GM19438 (cell line): ENCODE measurements at regions not wholly inside any gene's neighbourhood (a gene's known extent, or its start where the extent isn't known, plus 50 kb on each side); places are given as distances from the start of the nearest gene placed in this dataset.
"Not testable (repeated sequence)": the region's sequence is repeated elsewhere in the genome, so short reads cannot be mapped to it uniquely, and the experiment has no call there.

Source experiments
- ATAC-seq: cut with Tn5 transposase; IDR thresholded peaks from one replicate; pipeline ENCODE4 v1.9.1; 2021; ENCODE audit warnings: low read depth; ENCODE audit not compliant: unreplicated experiment

- not testable (repeated sequence) for ATAC-seq
Measured at GRCh38 chr3:107909583-107909982, 181.2 kb downstream of the CD47 start.

DNA sequence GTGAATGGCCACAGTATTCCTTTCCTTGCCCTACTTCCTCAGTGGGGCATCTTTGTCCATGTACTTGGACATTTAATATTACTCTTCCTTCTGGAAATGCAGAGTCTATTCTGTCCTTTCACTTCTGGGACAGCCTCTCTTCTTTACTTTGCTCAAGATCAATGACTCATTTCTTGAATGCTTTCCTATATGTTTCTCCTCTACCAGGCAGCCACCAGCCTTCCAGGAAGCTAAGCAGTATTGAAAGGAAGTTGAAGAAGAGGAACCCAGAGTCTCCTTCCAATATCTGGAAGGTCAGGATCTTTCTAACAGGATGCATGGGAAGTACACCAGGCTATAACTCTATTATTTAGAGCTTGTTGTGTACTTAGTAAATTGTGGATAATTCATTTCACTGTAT lies 182.8 kb downstream of the CD47 start:
- ATAC-seq, result no peak

DNA sequence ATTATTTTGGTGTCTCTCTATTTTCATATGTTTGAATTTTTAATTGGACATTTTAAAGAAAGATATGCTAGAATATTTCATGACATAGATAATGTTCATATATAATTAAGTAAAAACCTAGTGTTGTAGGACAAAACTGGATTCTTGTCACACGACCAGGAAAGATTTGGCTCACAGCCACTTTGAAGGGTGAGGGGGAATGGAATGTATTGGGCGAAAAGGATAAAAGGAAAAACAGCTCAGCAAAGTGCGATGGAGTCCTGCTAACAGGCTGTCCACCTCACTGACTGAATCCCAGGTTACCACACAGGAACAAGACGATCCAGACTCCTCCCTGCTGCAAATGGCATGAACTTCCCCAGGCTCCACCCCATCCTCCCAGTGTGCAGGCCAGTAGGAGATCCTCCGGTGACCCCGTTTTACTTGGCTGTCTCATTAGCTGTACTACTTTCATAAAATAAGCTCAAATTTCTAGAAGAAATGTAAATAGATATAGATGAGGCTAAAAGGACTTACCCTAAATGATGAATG lies 186.2 kb downstream of the CD47 start:
- no peak for ATAC-seq

DNA sequence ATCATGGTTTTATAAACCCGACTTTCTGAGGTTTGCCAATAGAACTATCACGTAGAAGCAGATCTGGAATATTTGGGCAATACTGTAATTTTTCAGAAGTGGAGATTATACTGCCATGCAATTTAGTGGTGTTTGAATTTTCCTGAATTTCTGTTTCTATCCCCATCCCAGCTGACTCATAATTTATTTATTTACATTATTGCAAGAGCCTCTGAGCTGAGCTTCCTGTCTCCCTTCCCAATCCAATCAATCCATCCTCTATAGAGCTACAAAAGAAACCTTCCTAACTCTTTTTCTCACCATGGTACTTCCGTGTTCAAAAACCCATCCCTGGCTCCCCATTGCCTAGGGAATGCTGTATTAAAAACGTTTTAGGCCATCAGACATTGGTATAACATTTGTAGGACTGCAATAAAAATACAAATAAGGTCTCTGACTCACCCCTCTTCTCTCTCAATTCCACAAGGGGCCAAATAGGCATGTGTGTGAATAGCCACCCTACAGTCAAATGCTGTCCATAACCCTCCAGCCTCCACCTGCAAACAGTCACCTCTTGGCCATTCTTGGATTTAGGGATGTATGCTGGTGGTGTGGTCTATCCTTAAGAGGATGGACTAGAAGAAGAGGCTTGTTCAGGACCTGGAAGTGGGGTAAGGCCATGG lies 190.7 kb downstream of the CD47 start:
- ATAC-seq, result no peak

DNA sequence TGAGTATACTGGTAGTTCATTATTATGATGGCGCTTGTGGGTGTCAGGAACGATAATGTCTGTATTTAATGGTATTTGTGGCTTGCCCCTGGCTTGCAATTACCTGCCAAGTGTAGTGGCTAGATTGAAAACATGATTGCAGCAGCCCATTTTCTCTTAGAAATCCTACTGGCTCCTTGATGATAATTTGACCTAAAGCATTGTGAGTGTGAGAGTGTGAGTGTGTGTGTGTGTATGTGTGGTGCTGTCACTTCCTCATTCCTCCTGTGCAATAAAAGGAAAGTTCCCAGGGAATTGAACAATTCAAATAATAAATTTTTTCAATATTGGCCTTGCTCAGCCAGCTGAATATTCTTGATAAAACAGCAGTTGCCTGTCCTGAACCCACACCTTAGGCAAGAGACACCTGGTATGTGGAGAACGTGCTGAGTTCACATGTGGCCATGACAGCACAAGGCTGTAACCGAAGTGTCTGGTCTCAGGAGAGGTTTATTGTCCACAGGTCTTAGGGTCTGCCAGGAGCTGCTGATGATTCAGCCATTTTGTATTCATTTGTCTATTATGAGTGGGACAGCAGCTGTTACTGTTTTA lies 193.3 kb downstream of the CD47 start:
- ATAC-seq, result no peak

DNA sequence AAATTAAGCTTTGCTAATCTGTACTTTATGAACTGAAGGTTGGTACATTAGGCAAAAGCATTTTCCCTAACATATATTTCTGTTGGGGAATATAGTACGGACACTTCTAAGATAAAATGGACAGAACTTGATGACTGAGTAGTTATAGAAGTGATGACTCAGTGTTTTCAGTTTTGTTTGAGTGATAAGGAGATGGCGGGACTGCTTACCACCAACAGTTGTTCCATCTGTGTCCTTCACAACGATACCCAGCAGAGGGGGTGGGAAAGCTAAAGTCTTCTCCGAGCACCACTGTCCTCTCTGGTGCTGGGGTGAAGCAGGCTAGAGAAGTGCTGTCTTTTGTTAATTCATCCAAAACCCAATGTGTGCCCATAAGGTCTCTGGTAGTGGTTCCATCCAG lies 195.8 kb downstream of the CD47 start:
- ATAC-seq, result no peak

- no peak for ATAC-seq
Measured at GRCh38 chr3:107892955-107893624, 197.7 kb downstream of the CD47 start.

- no peak for ATAC-seq
Measured at GRCh38 chr3:107884719-107885460, 205.9 kb downstream of the CD47 start.

- ATAC-seq, result no peak
Measured at GRCh38 chr3:107884028-107884427, 206.8 kb downstream of the CD47 start.

DNA sequence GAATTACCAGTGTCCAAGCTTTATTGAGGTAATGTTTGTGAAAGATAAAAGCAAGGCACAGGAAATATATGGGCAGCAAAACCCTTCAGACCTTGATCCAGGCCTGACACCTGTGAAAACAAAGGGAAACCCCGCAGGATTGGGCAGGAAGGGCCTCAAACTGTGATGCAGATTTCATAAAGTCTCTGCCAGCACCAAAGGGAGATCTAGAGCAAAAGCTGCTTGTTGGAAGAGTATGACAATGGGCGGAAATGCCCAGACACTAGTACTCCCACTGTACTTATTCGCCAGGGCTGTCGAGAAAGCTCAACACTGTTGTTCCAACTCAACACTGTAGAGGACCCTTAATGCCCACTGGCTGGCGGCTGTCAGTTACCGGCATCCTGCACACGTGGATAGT lies 207.9 kb downstream of the CD47 start:
- ATAC-seq, result no peak

GRCh38 chr3:107882261-107882660 lies 208.6 kb downstream of the CD47 start:
- no peak for ATAC-seq

GRCh38 chr3:107881509-107881908 lies 209.3 kb downstream of the CD47 start:
- no peak for ATAC-seq

GRCh38 chr3:107880702-107881101 lies 210.1 kb downstream of the CD47 start:
- ATAC-seq, result no peak

- ATAC-seq, result no peak
Measured at GRCh38 chr3:107877936-107878335, 212.9 kb downstream of the CD47 start.

GRCh38 chr3:107870943-107871638 lies 219.7 kb downstream of the CD47 start:
- no peak for ATAC-seq

GRCh38 chr3:107870096-107870495 lies 220.7 kb downstream of the CD47 start:
- no peak for ATAC-seq

DNA sequence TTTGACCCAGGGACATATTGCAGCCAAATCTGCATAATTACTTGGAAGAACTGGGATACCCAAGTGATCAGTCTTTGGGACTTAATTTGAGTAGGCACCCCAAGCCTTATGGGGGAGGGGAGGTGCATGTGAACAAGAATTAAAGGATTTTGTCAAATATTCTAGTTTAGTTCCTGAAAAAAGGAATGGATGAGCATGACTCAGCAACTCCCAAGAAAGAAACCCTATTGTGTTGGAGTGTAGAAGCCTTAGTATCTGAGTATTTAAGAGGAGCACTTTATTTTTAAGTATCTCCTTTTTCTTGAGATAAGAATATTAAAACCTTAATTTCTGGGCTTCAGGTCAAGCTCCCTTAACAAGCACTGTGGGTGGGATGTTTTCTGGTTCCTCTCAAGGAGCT lies 222.4 kb downstream of the CD47 start:
- ATAC-seq, result no peak

GRCh38 chr3:107861904-107862303 lies 228.9 kb downstream of the CD47 start:
- peak; percentile 85 for ATAC-seq

GRCh38 chr3:107861422-107861821 lies 229.4 kb downstream of the CD47 start:
- no peak for ATAC-seq
